Inferior parietal cortex (tissue), 1 donor: ENCODE measurements at regions not wholly inside any gene's neighbourhood (a gene's known extent, or its start where the extent isn't known, plus 50 kb on each side); places are given as distances from the start of the nearest gene placed in this dataset.

ENCODE experiments used
- DNase-seq: peaks from one replicate; pipeline ENCODE4 v3.0.0-alpha.2; 2016; ENCODE audit errors: extremely low spot score

DNA sequence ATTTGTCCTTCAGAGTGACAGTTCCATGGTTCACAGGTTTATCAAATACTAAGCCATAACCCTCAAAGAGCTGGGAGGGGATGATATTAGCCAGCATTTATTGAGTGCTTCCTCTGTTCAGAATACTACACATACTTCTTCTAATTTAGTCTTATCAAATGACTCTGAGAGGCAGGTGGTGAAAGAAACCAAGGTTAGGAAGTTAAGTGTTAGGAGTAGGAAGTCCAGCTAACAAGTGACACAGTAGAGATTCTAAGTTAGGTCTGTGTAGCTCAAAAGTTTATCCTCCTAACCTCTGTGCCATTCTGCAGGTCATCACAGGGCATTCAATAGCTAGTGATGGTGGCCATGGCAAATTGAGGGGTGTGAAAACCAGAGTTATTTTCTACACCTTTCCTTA, 198.3 kb upstream of the MID1 start:
- DNase-seq: no peak

DNA sequence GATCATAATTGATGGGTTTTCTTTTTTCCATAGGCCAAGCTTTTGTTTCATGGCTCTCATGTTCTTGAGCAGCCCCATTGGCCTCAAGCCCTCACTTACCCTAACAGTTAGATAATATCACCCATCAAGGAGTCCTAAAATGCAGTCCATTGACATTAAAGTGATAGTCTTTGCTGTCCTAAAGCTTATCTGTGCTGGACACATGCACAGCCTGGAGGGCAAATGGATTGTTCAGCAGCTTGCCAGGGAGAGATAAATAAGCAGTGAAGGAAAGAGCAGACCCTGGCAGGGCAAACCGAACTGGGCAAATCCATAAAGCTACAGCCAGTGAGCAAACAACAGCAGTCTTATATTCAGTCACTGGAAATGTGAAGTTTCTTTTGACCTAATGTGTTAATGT, 199.6 kb upstream of the MID1 start:
- no peak for DNase-seq

DNA sequence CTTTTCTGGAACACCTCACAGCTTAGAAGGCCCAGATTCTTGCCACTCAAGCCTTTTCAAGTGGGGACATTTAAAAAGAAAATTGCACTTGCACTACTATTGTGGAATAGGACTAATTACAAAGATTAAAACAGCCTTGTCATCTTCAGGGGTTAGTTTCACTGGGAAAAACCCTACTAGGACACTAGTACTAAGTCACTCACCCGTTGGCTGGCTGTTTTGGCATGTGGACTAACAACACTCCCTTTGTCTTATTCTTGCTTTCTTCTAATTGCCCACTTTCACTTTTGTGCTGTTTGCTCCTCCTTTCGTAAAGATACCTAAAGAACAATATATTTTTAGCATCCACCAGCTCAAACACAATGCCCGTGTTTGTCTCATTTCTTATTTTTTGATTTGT, 200.9 kb upstream of the MID1 start:
- DNase-seq: no peak

DNA sequence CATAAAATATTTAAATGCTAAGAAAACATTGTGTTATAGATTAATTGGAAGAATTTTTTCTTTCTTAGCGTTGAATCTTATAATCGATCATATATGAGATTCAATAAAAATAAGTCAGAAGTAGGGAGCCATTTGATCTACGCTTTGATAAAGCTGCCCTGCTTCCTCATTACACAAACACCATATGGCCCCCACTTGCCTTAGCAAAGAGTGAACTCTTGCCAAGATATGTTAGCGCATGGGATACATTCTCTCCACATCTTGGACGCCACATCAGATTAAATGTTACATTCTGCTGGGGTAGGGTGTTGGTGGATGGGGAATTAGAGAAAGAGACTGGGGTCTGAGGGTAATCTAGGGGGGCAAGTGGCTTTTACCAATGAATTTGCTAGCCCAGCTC, 207.7 kb upstream of the MID1 start:
- DNase-seq: no peak

DNA sequence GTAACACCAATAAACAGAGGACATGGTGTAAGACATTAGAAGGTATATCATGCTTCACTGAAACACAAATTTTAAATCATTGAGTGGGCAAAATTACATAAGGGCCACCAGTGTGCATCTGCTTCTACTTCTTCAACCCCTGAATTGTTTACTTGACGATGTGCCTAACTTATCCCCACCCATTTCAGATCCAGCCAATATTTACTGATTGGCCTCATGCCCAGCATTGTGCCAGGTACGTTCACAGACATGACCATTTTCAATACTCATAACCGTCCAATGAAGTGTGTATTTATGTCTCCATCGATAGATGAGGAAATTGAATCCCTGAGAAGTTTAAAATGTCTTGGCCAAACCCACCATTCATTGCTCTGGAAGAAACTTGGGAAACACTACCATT, 208.3 kb upstream of the MID1 start:
- no peak for DNase-seq

DNA sequence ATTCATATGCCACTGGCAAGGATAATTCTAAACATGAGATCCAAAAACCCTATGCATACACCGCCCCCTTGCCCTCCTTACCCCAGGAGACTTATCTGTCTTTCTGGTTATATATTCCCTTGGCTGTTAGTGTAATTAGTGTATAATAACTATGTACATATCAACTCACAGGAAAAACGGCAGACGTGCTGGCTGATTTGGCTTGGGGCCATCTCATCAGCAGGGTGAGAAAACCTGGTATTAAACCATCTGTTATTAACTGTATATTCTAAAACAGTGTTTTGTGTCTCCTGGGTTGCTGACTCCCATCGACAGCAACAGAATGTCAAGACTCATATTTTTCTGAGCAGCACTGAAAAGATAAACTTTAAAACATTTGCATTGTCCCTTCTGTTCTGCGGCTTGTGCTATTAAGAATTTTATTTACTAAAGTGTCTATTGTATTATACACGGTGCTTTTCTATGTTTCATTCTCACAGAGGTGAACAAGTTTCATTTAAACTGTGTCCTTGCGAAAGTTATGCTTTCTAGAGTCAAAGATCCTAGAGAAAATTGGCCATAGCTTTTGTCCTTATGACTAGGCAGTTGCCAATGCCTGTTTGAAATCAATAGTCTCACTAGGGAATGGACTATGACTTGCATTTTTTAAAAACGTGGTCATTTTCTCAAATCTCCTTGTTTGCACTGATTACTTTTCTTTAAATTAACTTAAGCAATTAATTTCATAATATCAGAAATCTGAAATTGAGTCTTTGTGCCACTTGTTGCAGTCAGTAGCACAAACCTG, 211.5 kb upstream of the MID1 start:
- DNase-seq: no peak

DNA sequence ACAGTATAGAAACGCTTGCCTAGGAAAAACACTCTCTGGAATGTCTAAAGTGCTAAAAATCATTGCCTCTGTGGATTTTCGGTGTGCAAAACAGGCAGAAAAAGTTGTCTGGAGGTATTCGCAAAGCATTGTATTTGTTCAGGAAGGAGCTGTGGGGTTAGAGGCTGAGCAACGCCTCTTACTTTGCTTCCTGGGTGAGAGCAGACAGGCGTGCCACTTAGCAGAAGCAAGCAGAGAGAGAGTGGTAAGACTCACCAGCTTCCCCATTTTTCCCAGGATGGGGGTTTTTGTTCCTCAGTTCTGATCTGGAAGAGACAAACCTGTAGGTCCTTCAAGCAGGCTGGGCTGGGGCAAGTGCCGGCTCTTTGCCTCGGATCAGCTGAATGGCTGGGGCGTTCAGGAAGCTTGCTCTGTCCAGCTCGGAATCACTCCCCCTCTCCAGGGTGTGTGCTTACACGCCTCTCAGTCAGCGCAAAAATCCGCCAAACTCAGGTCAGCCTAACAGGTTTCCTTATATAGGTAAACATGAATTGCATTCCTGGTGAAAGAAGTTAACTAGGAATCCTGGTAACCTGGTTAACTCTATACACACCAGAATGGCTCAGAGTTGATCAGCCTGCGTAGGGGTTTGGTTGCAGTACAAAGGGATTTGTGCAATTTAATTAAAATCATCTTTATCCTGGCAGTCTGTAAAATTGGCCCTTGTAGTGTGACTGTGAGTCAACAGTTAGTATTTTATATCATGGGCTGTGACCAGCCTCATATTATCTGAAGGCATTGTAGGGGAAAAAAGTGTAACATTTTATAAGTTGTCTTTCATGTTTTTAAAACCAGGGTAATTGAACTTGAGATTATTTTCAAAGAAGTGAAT, 213.1 kb upstream of the MID1 start:
- no peak for DNase-seq

DNA sequence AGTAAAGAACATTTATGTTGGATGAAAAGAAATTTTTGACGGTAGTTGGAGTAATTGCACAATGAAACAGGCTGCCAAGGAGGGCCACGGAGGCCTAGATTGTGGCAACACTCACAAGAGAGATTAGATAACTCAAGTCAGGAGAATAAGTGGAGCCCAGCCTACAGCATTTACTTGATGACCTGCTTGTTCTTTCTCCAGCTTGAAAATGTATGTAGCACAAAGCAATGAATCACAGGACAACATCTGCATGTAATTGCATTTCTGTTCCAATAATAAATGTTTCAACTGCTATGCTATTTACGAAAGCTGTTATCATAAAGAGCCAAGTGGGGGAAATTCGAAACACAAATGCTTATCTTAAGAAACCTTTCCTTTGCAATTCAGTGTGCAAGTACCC, 221.2 kb upstream of the MID1 start:
- no peak for DNase-seq

DNA sequence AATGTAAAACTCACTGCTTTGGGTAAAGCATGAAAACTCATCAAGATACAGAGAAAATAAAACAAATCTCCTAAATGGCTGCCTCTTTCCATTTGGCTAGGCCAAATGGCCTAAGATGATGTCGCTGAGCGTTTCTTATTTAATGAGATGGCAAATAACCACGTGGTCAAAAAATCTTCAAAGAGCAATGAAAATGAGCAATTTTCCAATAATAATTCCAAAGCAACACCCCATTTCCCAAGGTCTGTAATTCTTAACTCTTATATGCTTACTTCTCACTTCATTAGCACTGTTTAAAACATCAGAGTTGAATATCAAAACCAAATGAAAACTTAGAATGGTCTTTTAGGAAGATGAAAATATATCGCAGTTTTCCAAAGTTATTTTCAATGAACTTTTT, 222.3 kb upstream of the MID1 start:
- DNase-seq: no peak

DNA sequence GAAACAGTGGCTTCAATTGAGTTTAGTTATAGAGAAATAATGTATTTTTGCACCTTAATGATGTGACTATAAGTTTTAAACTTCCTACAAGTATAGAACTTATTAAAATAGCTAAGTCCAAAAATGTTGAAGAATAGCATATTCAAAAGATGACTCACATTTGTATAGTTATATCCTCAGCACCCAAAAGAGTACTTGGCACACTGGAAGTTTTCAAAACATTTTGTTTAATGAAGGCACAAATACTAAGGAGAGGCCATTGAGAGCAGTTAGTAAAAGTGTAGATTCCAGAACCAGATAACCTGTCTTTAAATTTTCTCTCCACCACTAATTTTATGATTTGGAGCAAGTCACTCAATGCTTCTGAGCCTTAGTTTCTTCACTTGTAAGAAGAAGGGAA, 226.9 kb upstream of the MID1 start:
- DNase-seq: no peak

DNA sequence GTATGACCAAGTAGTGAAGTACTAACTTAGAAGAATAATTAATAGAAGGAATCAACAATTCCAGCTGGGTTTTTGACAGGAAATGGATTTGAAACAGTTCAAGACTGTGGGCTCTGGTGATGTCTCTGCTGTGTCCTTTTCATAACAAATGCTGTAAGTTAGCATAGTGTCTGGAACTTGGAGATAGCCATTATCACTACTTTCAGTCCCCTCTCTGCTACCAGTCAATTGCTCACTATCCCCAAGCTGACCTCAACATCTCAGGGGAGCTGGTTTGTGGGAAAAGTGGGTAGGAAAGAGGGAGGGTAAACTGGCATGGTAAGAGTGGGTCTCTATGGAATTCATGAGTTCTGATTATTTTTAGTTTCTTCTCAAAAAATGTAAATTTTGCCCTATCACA, 231.4 kb upstream of the MID1 start:
- no peak for DNase-seq

DNA sequence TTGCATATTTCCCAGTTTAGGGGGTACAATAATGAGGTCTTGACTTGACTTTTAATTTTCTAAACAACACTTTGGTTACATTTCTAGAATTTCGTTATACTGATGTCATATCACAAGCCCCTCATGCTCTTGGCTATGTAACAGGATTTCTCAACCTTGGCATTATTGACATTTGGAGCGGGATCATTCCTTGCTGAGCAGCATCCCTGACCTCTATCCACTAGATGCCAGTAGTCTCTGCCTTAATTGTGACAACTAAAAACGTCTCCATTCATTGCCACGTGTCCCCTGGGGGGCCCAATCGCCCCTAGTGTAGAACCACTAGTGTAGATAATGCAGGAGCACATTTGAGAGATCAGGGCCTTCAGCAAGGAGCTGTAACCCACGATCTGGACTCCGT, 234.2 kb upstream of the MID1 start:
- no peak for DNase-seq

DNA sequence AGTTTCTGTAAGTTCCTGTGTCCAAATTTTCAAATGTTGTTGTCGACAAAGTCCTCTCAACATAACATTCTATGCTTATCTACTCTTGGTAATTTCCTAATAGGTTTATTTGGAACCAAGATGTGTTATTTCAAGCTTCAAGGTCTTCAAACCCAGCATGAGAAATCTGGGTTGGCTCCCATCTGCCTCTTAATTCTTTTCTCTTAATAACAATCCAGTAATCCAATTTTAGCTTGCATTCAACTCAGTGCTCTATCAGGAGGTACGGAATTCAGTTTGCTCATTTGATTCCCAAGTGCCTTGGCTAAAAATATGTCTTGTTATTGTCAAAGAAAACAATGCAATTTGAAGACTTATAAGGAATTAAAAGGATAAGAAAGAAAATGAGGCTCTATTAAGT, 235.5 kb upstream of the MID1 start:
- DNase-seq: no peak

DNA sequence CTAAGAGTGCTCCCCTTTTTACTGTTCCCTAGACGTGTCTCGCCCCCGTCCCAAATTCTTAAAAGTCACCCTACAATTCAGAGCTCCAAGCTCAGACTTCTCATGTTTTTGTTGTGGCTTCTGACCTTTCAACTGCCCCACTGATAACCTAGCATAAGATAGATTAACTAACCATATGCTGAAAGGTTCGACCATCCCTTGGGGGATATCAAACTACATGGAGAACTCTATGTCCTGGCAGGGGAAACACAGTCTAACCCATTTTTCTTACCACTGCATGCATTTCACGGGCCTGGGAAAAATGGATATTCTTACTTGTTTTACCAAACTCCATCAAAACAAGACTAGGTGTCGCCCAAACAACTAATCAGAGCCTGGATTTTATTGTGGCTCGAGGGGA, 236.4 kb upstream of the MID1 start:
- no peak for DNase-seq

DNA sequence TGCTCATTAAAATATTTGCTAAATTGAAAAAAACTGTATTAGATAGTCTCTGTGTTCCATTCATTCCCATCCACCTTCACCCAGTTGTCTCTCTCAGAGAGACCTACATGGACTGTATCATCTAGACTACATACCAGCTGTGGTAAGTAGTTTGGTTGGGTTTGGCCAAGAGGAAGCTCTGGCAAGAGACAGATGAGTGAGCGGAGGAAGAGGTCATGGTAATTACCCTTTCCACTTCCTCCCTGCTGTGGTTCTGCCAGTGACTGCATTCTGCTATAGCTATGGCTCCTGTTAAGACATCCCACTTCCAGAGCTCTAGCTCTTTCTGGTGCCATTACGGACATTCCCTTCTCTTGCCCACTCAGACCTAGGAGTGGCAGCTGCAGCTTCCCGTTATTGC, 239.0 kb upstream of the MID1 start:
- DNase-seq: no peak

DNA sequence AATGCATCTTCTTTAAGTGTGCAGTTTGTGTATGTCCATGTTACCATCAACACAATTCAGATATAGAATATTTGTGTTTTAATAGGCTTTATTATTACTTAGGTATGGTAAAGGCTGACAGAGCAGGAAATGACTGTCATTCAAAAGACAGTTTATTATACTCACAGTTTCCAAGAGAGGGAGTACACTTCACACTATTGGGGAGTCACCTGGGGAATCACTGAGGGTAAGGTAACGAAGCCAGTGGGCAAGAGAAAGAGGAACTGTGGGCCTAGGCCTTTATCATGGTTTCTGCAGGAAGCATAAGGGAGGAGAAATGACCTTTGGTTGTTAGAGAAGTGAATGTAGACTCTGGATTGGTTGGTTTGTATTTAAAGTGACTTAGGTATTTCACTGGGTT, 235.1 kb upstream of the HCCS start:
- DNase-seq: no peak

DNA sequence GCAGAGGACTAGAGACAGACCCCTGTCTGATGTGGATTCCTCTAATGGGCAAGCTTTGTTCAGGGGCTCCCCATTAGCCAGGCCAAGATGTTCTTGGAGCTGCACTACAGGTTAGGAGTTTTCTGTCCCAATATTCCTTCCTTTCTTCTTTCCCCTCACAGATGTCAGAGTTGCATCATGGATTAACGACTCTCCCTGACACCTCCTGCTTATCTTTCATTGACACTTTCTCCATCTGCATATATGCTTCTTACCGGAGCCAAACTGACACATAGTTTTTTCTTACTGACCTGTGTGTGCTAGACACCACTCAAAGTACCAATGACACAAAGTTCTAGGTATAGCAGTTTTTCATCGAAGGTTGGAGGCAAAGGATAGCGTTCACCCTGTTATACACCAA, 228.6 kb upstream of the HCCS start:
- no peak for DNase-seq

DNA sequence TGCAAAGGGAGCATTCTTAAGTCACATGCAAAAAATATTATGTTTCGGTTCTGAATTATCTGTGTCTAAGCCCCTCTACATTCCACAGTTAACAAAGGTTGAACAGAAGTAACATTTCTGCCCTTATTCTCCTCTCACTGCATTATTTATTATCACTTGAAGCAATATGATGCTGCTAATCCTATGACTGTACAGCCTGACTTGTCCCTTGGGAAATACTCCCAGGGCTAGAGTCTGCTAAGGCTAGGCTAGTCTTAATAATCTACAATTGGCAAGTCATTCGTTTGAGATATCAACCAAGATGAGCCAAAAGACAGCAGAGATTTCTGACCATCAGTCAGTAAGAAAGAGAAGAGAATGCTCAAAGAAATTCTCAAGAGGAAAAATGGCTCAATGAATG, 226.9 kb upstream of the HCCS start:
- DNase-seq: no peak

DNA sequence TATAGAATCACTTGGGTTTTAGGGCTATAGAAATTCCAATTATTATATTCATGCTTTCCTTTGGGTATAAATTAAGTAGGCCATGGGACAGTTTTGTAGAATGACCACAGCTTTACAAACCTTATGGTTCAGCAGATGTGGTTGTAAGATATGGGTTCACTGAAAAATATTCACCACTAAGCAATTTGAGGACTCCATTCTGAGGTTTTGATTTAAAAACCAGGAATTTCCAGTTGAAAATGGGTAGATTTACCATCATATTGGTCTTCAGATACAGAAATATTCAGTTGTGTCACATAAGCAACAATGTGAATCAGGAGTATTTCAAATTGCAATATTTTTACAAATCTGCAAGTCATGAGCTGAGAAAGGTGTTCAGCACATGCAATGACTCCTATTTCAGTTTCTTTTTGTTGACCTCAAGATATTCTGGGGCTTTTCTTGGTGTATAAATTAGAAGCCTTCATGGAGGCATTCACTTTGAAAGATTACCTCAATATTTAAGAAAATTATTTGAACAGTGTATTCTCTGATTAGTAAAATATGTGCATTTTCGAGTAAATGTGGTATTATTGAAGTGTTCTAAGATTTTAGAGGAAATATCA, 218.4 kb upstream of the HCCS start:
- DNase-seq: no peak

DNA sequence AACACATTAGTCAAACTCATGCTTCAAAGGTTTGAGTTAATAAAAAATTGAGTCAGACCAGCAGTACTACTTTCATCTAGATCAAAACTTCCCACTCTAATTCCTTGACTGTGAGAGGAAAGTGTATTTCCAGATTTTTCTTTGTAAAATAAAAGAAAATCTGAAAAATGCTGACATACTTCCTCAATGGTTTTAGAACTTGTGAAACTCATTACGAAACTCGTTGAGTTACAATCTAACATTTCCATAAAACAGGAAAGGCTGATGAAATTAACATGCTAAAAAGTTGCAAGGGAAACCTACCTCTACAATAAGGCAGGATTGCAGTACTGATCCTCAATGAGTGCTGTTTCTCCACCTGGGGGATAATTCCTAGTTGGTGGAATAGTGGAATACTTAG, 217.8 kb upstream of the HCCS start:
- no peak for DNase-seq

DNA sequence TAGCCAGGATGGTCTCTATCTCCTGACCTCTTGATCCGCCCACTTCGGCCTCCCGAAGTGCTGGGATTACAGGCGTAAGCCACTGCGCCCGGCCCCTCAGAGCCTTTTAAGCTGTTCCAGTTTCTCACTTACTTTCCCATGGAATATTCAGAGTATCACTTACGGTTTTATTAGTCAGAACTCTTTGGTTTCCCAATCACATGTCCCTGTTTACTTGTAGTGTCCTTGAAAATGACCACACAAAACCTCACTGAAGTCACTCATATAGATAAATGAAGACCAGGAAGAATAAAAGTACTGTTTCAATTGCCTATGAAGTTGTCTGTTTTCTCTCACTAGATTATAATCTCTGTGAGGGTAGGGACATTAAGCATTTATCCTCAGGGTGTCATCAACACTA, 217.2 kb upstream of the HCCS start:
- DNase-seq: no peak

DNA sequence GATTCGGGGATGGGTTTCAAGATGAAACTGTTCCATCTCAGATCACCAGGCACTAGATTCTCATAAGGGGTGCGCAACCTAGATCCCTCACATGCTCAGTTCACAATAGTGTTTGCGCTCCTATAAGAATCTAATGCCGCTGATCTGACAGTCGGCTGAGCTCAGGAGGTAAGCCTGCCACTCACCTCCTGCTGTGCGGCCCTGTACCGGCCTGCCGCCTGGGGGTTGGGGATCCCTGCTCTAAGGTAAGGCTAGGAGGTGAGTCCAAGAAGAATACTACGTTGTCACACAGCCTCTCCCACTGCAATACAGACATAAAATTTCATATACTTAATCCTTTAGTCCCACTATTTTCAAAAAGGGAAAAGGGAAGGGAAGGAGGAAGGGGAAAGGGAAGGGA, 213.4 kb upstream of the HCCS start:
- no peak for DNase-seq
